H1 (cell line): ENCODE measurements at regions not wholly inside any gene's neighbourhood (a gene's known extent, or its start where the extent isn't known, plus 50 kb on each side); places are given as distances from the start of the nearest gene placed in this dataset.

ENCODE experiments used
- CTCF ChIA-PET: fragments of 300-600 bp; sonication (Branson Sonifier 250); formaldehyde crosslinking; loops from one replicate; lab custom pipeline; 2021; ENCODE audit not compliant: partially characterized antibody; lab: Charles Lee
- POLR2A ChIA-PET: fragments of 300-600 bp; sonication (Branson Sonifier 250); formaldehyde crosslinking; loops from one replicate; lab custom pipeline; 2021; ENCODE audit warnings: inconsistent platforms; ENCODE audit not compliant: partially characterized antibody; lab: Charles Lee
- DNase-seq, 2 experiments: peaks; one replicate each; pipeline versions ENCODE4 v3.0.0 to v3.0.0-alpha.2; 2010 to 2022; ENCODE audit warnings: low spot score in 2 of 2, low read depth in 1 of 2, mixed read lengths in 1 of 2
- FAIRE-seq: peaks from 2 replicates; lab custom pipeline; 2011; peaks lifted over from hg19 to GRCh38; lab: Jason Lieb, UNC
- H2AFZ ChIP-seq: 2 replicates; pipeline ENCODE4 v1.8.1; 2012; ENCODE audit warnings: low read length, inconsistent platforms
- H2AK5ac ChIP-seq: 2 replicates; pipeline ENCODE4 v1.6.1; 2013; ENCODE audit warnings: low read depth, low read length
- H2BK120ac ChIP-seq: replicated peaks from 2 replicates; pipeline ENCODE3; 2013; ENCODE audit warnings: low read depth, low read length, inconsistent platforms
- H2BK12ac ChIP-seq: 2 replicates; pipeline ENCODE4 v1.6.1; 2013; ENCODE audit warnings: low read depth, low read length
- H2BK15ac ChIP-seq: 2 replicates; pipeline ENCODE4 v1.6.1; 2013; ENCODE audit warnings: low read length
- H2BK20ac ChIP-seq: 2 replicates; pipeline ENCODE4 v1.6.1; 2013; ENCODE audit warnings: low read length
- H2BK5ac ChIP-seq: 2 replicates; pipeline ENCODE4 v1.6.1; 2013; ENCODE audit warnings: low read depth, low read length
- H3K14ac ChIP-seq: 2 replicates; pipeline ENCODE4 v1.6.1; 2013; ENCODE audit warnings: inconsistent platforms; ENCODE audit not compliant: insufficient read length
- H3K18ac ChIP-seq: 2 replicates; pipeline ENCODE4 v1.6.1; 2013; ENCODE audit warnings: low read length; ENCODE audit errors: extremely low read depth
- H3K23ac ChIP-seq: 2 replicates; pipeline ENCODE4 v1.6.1; 2013; ENCODE audit warnings: inconsistent platforms; ENCODE audit not compliant: insufficient read length
- H3K23me2 ChIP-seq: 2 replicates; pipeline ENCODE4 v1.6.1; 2013; ENCODE audit warnings: low read depth, low read length
- H3K27ac ChIP-seq: 2 replicates; pipeline ENCODE4 v1.6.1; 2011; ENCODE audit warnings: low read depth, low read length, inconsistent platforms
- H3K27me3 ChIP-seq, 4 experiments: replicated peaks in 1 of 4; 1 replicate in 1 of 4; 2 replicates in 3 of 4; pipeline versions ENCODE4 v1.6.1 to v1.8.1; 2011 to 2013; ENCODE audit warnings: low read length in 3 of 4, mild to moderate bottlenecking in 3 of 4, inconsistent platforms in 2 of 4, mixed read lengths in 2 of 4, moderate library complexity in 1 of 4; ENCODE audit not compliant: control insufficient read depth in 3 of 4, insufficient read depth in 3 of 4; ENCODE audit errors: extremely low read depth in 1 of 4
- H3K36me3 ChIP-seq, 4 experiments: 2 replicates each; pipeline versions ENCODE4 v1.6.1 to v1.8.1; 2011 to 2013; ENCODE audit warnings: mild to moderate bottlenecking in 4 of 4, low read length in 3 of 4, moderate library complexity in 2 of 4, control low read depth in 1 of 4, inconsistent platforms in 1 of 4; ENCODE audit not compliant: insufficient read depth in 4 of 4, control insufficient read depth in 2 of 4
- H3K4ac ChIP-seq: replicated peaks from 2 replicates; pipeline ENCODE3; 2013; ENCODE audit warnings: low read length, low read depth, mixed read lengths, inconsistent platforms; ENCODE audit not compliant: insufficient read length
- H3K4me1 ChIP-seq, 4 experiments: replicated peaks in 1 of 4; 1 replicate in 1 of 4; 2 replicates in 3 of 4; pipeline versions ENCODE4 v1.6.1 to v1.8.1; 2011 to 2013; ENCODE audit warnings: low read length in 3 of 4, inconsistent platforms in 2 of 4, mixed read lengths in 1 of 4; ENCODE audit not compliant: insufficient read depth in 4 of 4, control insufficient read depth in 3 of 4
- H3K4me2 ChIP-seq, 2 experiments: 2 replicates each; pipeline versions ENCODE4 v1.6.1 to v1.8.1; 2011 to 2013; ENCODE audit warnings: low read depth in 2 of 2, low read length in 2 of 2, control low read depth in 1 of 2, inconsistent platforms in 1 of 2, mild to moderate bottlenecking in 1 of 2; ENCODE audit not compliant: insufficient read depth in 1 of 2
- H3K4me3 ChIP-seq, 4 experiments: fragments of 200-600, 300-600 bp in 1 of 4; sonication (generic), shearing (Covaris generic), sonication (Bioruptor Twin) in 1 of 4; 2 replicates each; pipeline versions ENCODE4 v1.5.1 to v1.8.1; 2011 to 2016; ENCODE audit warnings: low read length in 4 of 4, low read depth in 3 of 4, control low read depth in 2 of 4, inconsistent platforms in 2 of 4, mild to moderate bottlenecking in 2 of 4, mixed read lengths in 1 of 4, moderate library complexity in 1 of 4; ENCODE audit not compliant: insufficient read depth in 2 of 4; ENCODE audit errors: extremely low read depth in 1 of 4
- H3K56ac ChIP-seq: replicated peaks from 2 replicates; pipeline ENCODE3; 2013; ENCODE audit warnings: low read depth, mild to moderate bottlenecking, mixed read lengths, low read length, inconsistent platforms; ENCODE audit not compliant: insufficient read length
- H3K79me1 ChIP-seq: 2 replicates; pipeline ENCODE4 v1.6.1; 2013; ENCODE audit warnings: low read depth, low read length, control low read depth
- H3K79me2 ChIP-seq, 2 experiments: 2 replicates each; pipeline versions ENCODE4 v1.6.1 to v1.8.1; 2012 to 2013; ENCODE audit warnings: low read length in 2 of 2, mild to moderate bottlenecking in 2 of 2, inconsistent platforms in 1 of 2; ENCODE audit not compliant: insufficient read depth in 2 of 2, control insufficient read depth in 1 of 2
- H3K9ac ChIP-seq, 4 experiments: replicated peaks in 1 of 4; 1 replicate in 1 of 4; 2 replicates in 3 of 4; pipeline versions ENCODE4 v1.6.1 to v1.8.1; 2011 to 2013; ENCODE audit warnings: low read depth in 3 of 4, low read length in 3 of 4, control low read depth in 2 of 4, mild to moderate bottlenecking in 2 of 4, moderate library complexity in 2 of 4, inconsistent platforms in 1 of 4; ENCODE audit errors: extremely low read depth in 1 of 4
- H3K9me3 ChIP-seq, 2 experiments: 2 replicates each; pipeline versions ENCODE4 v1.6.1 to v1.8.1; 2012 to 2013; ENCODE audit warnings: mild to moderate bottlenecking in 2 of 2, moderate library complexity in 2 of 2, control low read depth in 1 of 2, inconsistent platforms in 1 of 2, low read depth in 1 of 2, low read length in 1 of 2, mixed read lengths in 1 of 2; ENCODE audit not compliant: insufficient read depth in 2 of 2
- H4K20me1 ChIP-seq, 2 experiments: replicated peaks in 1 of 2; 2 replicates each; pipeline versions ENCODE3 to v1.8.1; 2011 to 2013; ENCODE audit warnings: inconsistent platforms in 2 of 2, low read length in 2 of 2, mild to moderate bottlenecking in 1 of 2; ENCODE audit not compliant: insufficient read depth in 2 of 2, control insufficient read depth in 1 of 2
- H4K5ac ChIP-seq: 2 replicates; pipeline ENCODE4 v1.6.1; 2013; ENCODE audit warnings: low read length, low read depth, mixed read lengths, inconsistent platforms; ENCODE audit not compliant: insufficient read length
- H4K8ac ChIP-seq: 2 replicates; pipeline ENCODE4 v1.8.0; 2013; ENCODE audit warnings: mild to moderate bottlenecking, moderate library complexity, low read length, inconsistent platforms; ENCODE audit not compliant: insufficient read depth; ENCODE audit errors: extremely low read depth
- H4K91ac ChIP-seq: replicated peaks from 2 replicates; pipeline ENCODE3; 2013; ENCODE audit warnings: low read length, mixed read lengths, inconsistent platforms; ENCODE audit not compliant: insufficient read length
- CEBPB ChIP-seq: IDR thresholded peaks from 2 replicates; pipeline ENCODE4 v1.6.1; 2012; ENCODE audit warnings: low read depth, low read length
- FOSL1 ChIP-seq: IDR thresholded peaks from 2 replicates; pipeline ENCODE4 v1.6.1; 2011; ENCODE audit warnings: mild to moderate bottlenecking, low read depth, low read length, moderate library complexity; ENCODE audit not compliant: insufficient read depth
- MAFK ChIP-seq: IDR thresholded peaks from 2 replicates; pipeline ENCODE4 v1.6.1; 2012; ENCODE audit warnings: low read depth, mild to moderate bottlenecking, improper control_type of control experiment, low read length
- SP4 ChIP-seq: IDR thresholded peaks from 2 replicates; pipeline ENCODE4 v1.6.1; 2012; ENCODE audit warnings: low read length, inconsistent platforms
- SUZ12 ChIP-seq: fragments of 200-600 bp; sonication (generic); IDR thresholded peaks from 2 replicates; pipeline ENCODE4 v1.6.1; 2012; ENCODE audit warnings: mild to moderate bottlenecking, inconsistent platforms, low read length, moderate library complexity, mixed read lengths
- WGBS, 2 experiments: shearing (Covaris generic) in 1 of 2; methylation state at CpG; one replicate each; pipeline versions ENCODE4 v1.1.6 to v1.1.7; 2013 to 2015; ENCODE audit warnings: low lambda C conversion rate in 2 of 2, mixed read lengths in 2 of 2, inconsistent platforms in 1 of 2, low coverage in 1 of 2, missing lambda C conversion rate in 1 of 2; ENCODE audit not compliant: insufficient replicate concordance in 2 of 2, insufficient coverage in 1 of 2, insufficient read length in 1 of 2; ENCODE audit errors: extremely low coverage in 1 of 2, missing lambda C conversion rate in 1 of 2; 5-methylcytosine and 5-hydroxymethylcytosine counted together

- Histone ChIP-seq H2BK15ac (no peak overlapping the region), H3K79me2 (no peaks in the 10 kb centered on the region), H2AK5ac (no peak overlapping the region), H4K20me1 (no peaks in the 10 kb centered on the region), H2BK12ac (no peak overlapping the region), H3K9me3 (no peaks in the 10 kb centered on the region), H3K23me2 (no peaks in the 10 kb centered on the region), H3K36me3 (no peaks in the 10 kb centered on the region), H2BK120ac (no peak overlapping the region), H3K27ac (no peak overlapping the region), H3K56ac (no peak overlapping the region), H2BK5ac (no peak overlapping the region), H3K4me1 (no peaks in the 10 kb centered on the region), H3K27me3 (no peaks in the 10 kb centered on the region), H3K4me2 (no peak overlapping the region), H3K14ac (no peak overlapping the region), H3K9ac (no peak overlapping the region), H3K18ac (no peak overlapping the region), H3K79me1 (no peaks in the 10 kb centered on the region), H2BK20ac (no peak overlapping the region), H4K5ac (no peak overlapping the region), H4K8ac (no peak overlapping the region), H3K4ac (no peak overlapping the region), H3K4me3 (no peak overlapping the region), H4K91ac (no peak overlapping the region), H3K23ac (no peak overlapping the region), H2AFZ (no peak overlapping the region)
- peak in 1 of 2 experiments; percentile 16 for DNase-seq
- POLR2A ChIA-PET: no interaction called here
- WGBS, 2 experiments: 93% methylated on average over 8 of the region's 8 CpGs; no CpG with 5 or more reads in 1 of the 2 experiments
- FAIRE-seq: no peak
- CTCF ChIA-PET: interaction anchor here (0.9 to 2.0 kb wide), 2 partner anchors 11 to 85 kb away, joined by 4 to 10 read pairs; no protein-coding TSS in a partner anchor
- TF ChIP-seq CEBPB (no peak), SP4 (no peak), FOSL1 (no peak), MAFK (no peak), SUZ12 (no peak)
Observed at GRCh38 chr14:76699939-76700590, 61.2 kb upstream of the VASH1 start.
